ENCODE measurements at regions not wholly inside any gene's neighbourhood (a gene's known extent, or its start where the extent isn't known, plus 50 kb on each side); places are given as distances from the start of the nearest gene placed in this dataset.

GRCh38 chr6:98333273-98333672 is 501.1 kb upstream of the POU3F2 start:
- H3K4me1 ChIP-seq (ENCODE audit: control insufficient read depth in 2 of 2, insufficient read depth in 2 of 2, low read length in 2 of 2): no peaks in the 10 kb centered on the region
- H3K27me3 ChIP-seq (ENCODE audit: control insufficient read depth in 2 of 2, insufficient read depth in 2 of 2, low read length in 2 of 2): no peaks in the 10 kb centered on the region
- H3K36me3 ChIP-seq (ENCODE audit: control insufficient read depth in 2 of 3, insufficient read depth in 3 of 3, low read length in 3 of 3): no peaks in the 10 kb centered on the region
- Mint-ChIP-seq H3K27ac (no peak overlapping the region), H3K36me3 (no peaks in the 10 kb centered on the region), H3K27me3 (no peaks in the 10 kb centered on the region), H3K9me3 (peaks cover 0 to 4% (median 2%) of the 10 kb centered on the region in 11 donors), H3K4me3 (no peak overlapping the region), H3K4me1 (no peaks in the 10 kb centered on the region)
- ATAC-seq (no peak), DNase-seq (no peak)
- H3K4me3 ChIP-seq (ENCODE audit: low read length): no peak overlapping the region
- ChIA-PET CTCF (no interaction called here), POLR2A (no interaction called here)
- H3K9me3 ChIP-seq (ENCODE audit: control insufficient read depth in 2 of 3, low read length in 3 of 3): no peaks in the 10 kb centered on the region
- H3K27ac ChIP-seq (ENCODE audit: low read depth, low read length): no peak overlapping the region
- intact Hi-C loops (cut with micrococcal nuclease): no loop called here

DNA sequence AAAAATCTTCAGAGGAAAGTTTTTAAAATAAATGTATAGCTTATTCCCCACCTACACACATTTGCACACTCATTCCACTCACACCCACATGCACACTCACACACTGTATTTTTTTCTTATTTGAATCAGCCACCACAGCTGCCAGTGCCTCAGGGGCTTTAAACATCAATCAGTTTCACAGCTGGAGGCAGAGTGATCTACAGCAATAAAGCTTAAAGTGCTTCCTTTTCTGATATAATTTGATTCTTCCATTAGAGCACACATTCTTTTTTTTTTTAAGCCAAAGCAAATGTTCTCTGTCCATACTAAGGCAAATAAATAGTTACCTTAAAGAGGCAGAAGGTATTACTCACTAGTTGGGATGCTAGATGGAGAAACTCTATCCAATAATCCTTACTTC is 498.8 kb upstream of the POU3F2 start:
- Mint-ChIP-seq H3K36me3 (no peaks in the 10 kb centered on the region), H3K9me3 (peaks cover 0 to 7% (median 0%) of the 10 kb centered on the region in 11 donors), H3K4me3 (no peak overlapping the region), H3K27ac (no peak overlapping the region), H3K4me1 (no peaks in the 10 kb centered on the region), H3K27me3 (no peaks in the 10 kb centered on the region)
- no peak overlapping the region for H3K27ac ChIP-seq (ENCODE audit: low read depth, low read length)
- intact Hi-C loops (cut with micrococcal nuclease): no loop called here
- ATAC-seq (no peak), DNase-seq (no peak)
- POLR2A ChIA-PET: no interaction called here
- H3K9me3 ChIP-seq (ENCODE audit: control insufficient read depth in 2 of 3, low read length in 3 of 3): no peaks in the 10 kb centered on the region
- CTCF ChIA-PET: no interaction called here
- H3K36me3 ChIP-seq (ENCODE audit: control insufficient read depth in 2 of 3, insufficient read depth in 3 of 3, low read length in 3 of 3): no peaks in the 10 kb centered on the region
- no peaks in the 10 kb centered on the region for H3K27me3 ChIP-seq (ENCODE audit: control insufficient read depth in 2 of 2, insufficient read depth in 2 of 2, low read length in 2 of 2)
- H3K4me1 ChIP-seq (ENCODE audit: control insufficient read depth in 2 of 2, insufficient read depth in 2 of 2, low read length in 2 of 2): no peaks in the 10 kb centered on the region
- no peak overlapping the region for H3K4me3 ChIP-seq (ENCODE audit: low read length)

- ChIA-PET POLR2A (no interaction called here), CTCF (no interaction called here)
- Histone ChIP-seq H3K27ac (ENCODE audit: low read depth, low read length) (no peak overlapping the region), H3K36me3 (ENCODE audit: control insufficient read depth in 2 of 3, insufficient read depth in 3 of 3, low read length in 3 of 3) (no peaks in the 10 kb centered on the region), H3K27me3 (ENCODE audit: control insufficient read depth in 2 of 2, insufficient read depth in 2 of 2, low read length in 2 of 2) (no peaks in the 10 kb centered on the region), H3K9me3 (ENCODE audit: control insufficient read depth in 2 of 3, low read length in 3 of 3) (no peaks in the 10 kb centered on the region), H3K4me1 (ENCODE audit: control insufficient read depth in 2 of 2, insufficient read depth in 2 of 2, low read length in 2 of 2) (no peaks in the 10 kb centered on the region), H3K4me3 (ENCODE audit: low read length) (no peak overlapping the region)
- H3K4me3 Mint-ChIP-seq: no peak overlapping the region
- no peak for DNase-seq
- no peaks in the 10 kb centered on the region for H3K36me3 Mint-ChIP-seq
- H3K9me3 Mint-ChIP-seq: peaks cover 0 to 7% (median 0%) of the 10 kb centered on the region in 11 donors
- ATAC-seq: no peak
- intact Hi-C loops (cut with micrococcal nuclease): no loop called here
- no peak overlapping the region for H3K27ac Mint-ChIP-seq
- no peaks in the 10 kb centered on the region for H3K4me1 Mint-ChIP-seq
- H3K27me3 Mint-ChIP-seq: no peaks in the 10 kb centered on the region
Observed at GRCh38 chr6:98339506-98339905, 494.9 kb upstream of the POU3F2 start.

DNA sequence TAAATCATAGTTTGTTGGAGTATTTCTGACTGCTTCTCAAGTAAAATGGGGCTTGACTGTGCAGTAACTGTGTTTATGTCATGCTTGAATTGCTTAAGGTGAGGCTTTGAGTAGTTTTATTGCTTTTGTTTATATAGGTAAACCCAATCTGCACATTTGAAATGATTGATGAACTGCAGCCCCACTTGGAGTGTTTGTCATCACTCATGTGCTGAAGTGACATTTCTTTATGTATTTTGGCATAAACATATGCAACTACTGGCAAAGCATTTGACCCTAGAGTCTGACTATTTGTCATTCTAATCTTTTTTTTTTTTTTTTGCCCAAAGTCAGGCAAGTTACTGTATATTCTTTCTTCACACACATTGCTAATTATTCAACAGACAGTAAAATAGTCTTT is 491.4 kb upstream of the POU3F2 start:
- ATAC-seq: no peak
- H3K4me3 ChIP-seq (ENCODE audit: low read length): no peak overlapping the region
- no peak for DNase-seq
- Mint-ChIP-seq H3K4me1 (no peaks in the 10 kb centered on the region), H3K36me3 (no peaks in the 10 kb centered on the region), H3K27ac (no peak overlapping the region), H3K27me3 (no peaks in the 10 kb centered on the region), H3K9me3 (peaks cover 0 to 6% (median 0%) of the 10 kb centered on the region in 11 donors), H3K4me3 (no peak overlapping the region)
- no peaks in the 10 kb centered on the region for H3K27me3 ChIP-seq (ENCODE audit: control insufficient read depth in 2 of 2, insufficient read depth in 2 of 2, low read length in 2 of 2)
- no peaks in the 10 kb centered on the region for H3K36me3 ChIP-seq (ENCODE audit: control insufficient read depth in 2 of 3, insufficient read depth in 3 of 3, low read length in 3 of 3)
- H3K9me3 ChIP-seq (ENCODE audit: control insufficient read depth in 2 of 3, low read length in 3 of 3): no peaks in the 10 kb centered on the region
- no peaks in the 10 kb centered on the region for H3K4me1 ChIP-seq (ENCODE audit: control insufficient read depth in 2 of 2, insufficient read depth in 2 of 2, low read length in 2 of 2)
- intact Hi-C loops (cut with micrococcal nuclease): no loop called here
- H3K27ac ChIP-seq (ENCODE audit: low read depth, low read length): no peak overlapping the region
- POLR2A ChIA-PET: no interaction called here
- CTCF ChIA-PET: no interaction called here

DNA sequence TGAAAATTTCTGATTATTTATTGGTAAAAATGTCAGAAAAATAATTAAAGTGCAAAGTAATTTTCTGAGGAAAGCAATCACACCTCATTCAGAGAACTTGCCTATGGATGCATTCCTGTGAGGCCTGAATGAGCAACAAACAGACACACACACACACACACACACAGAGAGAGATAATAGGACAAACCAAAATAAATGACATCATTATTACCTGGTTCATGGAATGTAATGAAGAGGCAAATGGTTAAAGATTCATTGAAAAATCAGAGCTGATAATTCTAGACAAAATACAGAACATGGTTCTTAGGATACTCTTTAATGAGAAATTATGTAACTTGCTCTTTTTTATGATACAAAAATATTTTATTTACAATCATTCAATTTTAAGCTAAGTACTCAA is 490.6 kb upstream of the POU3F2 start:
- intact Hi-C loops (cut with micrococcal nuclease): no loop called here

GRCh38 chr6:98352348-98352747 is 482.0 kb upstream of the POU3F2 start:
- Mint-ChIP-seq H3K4me3 (no peak overlapping the region), H3K27me3 (no peaks in the 10 kb centered on the region), H3K4me1 (no peaks in the 10 kb centered on the region), H3K36me3 (no peaks in the 10 kb centered on the region), H3K9me3 (peaks cover 0 to 10% (median 0%) of the 10 kb centered on the region in 11 donors), H3K27ac (no peak overlapping the region)
- intact Hi-C loops (cut with micrococcal nuclease): no loop called here
- DNase-seq: no peak
- no peak overlapping the region for H3K27ac ChIP-seq (ENCODE audit: low read depth, low read length)
- no peaks in the 10 kb centered on the region for H3K27me3 ChIP-seq (ENCODE audit: control insufficient read depth in 2 of 2, insufficient read depth in 2 of 2, low read length in 2 of 2)
- no peaks in the 10 kb centered on the region for H3K4me1 ChIP-seq (ENCODE audit: control insufficient read depth in 2 of 2, insufficient read depth in 2 of 2, low read length in 2 of 2)
- ChIA-PET CTCF (no interaction called here), POLR2A (no interaction called here)
- H3K4me3 ChIP-seq (ENCODE audit: low read length): no peak overlapping the region
- no peak for ATAC-seq
- no peaks in the 10 kb centered on the region for H3K36me3 ChIP-seq (ENCODE audit: control insufficient read depth in 2 of 3, insufficient read depth in 3 of 3, low read length in 3 of 3)
- no peaks in the 10 kb centered on the region for H3K9me3 ChIP-seq (ENCODE audit: control insufficient read depth in 2 of 3, low read length in 3 of 3)

More for the DNA sequence above, 490.6 kb upstream of the POU3F2 start:
- no peak overlapping the region for H3K4me3 Mint-ChIP-seq
- no peak overlapping the region for H3K27ac ChIP-seq (ENCODE audit: low read depth, low read length)
- no peaks in the 10 kb centered on the region for H3K36me3 Mint-ChIP-seq
- H3K27me3 Mint-ChIP-seq: no peaks in the 10 kb centered on the region
- H3K27ac Mint-ChIP-seq: no peak overlapping the region
- no peaks in the 10 kb centered on the region for H3K4me1 Mint-ChIP-seq
- no peak overlapping the region for H3K4me3 ChIP-seq (ENCODE audit: low read length)
- no peaks in the 10 kb centered on the region for H3K27me3 ChIP-seq (ENCODE audit: control insufficient read depth in 2 of 2, insufficient read depth in 2 of 2, low read length in 2 of 2)
- peaks cover 0 to 5% (median 0%) of the 10 kb centered on the region in 11 donors for H3K9me3 Mint-ChIP-seq
- ChIA-PET CTCF (no interaction called here), POLR2A (no interaction called here)
- no peaks in the 10 kb centered on the region for H3K4me1 ChIP-seq (ENCODE audit: control insufficient read depth in 2 of 2, insufficient read depth in 2 of 2, low read length in 2 of 2)
- no peaks in the 10 kb centered on the region for H3K36me3 ChIP-seq (ENCODE audit: control insufficient read depth in 2 of 3, insufficient read depth in 3 of 3, low read length in 3 of 3)
- H3K9me3 ChIP-seq (ENCODE audit: control insufficient read depth in 2 of 3, low read length in 3 of 3): no peaks in the 10 kb centered on the region
- ATAC-seq (no peak), DNase-seq (no peak)

- H3K27ac ChIP-seq (ENCODE audit: low read depth, low read length): no peak overlapping the region
- Mint-ChIP-seq H3K27ac (no peak overlapping the region), H3K36me3 (no peaks in the 10 kb centered on the region), H3K27me3 (no peaks in the 10 kb centered on the region), H3K9me3 (peaks cover 0 to 4% (median 0%) of the 10 kb centered on the region in 11 donors), H3K4me3 (no peak overlapping the region), H3K4me1 (no peaks in the 10 kb centered on the region)
- H3K36me3 ChIP-seq (ENCODE audit: control insufficient read depth in 2 of 3, insufficient read depth in 3 of 3, low read length in 3 of 3): no peaks in the 10 kb centered on the region
- H3K27me3 ChIP-seq (ENCODE audit: control insufficient read depth in 2 of 2, insufficient read depth in 2 of 2, low read length in 2 of 2): no peaks in the 10 kb centered on the region
- CTCF ChIA-PET: no interaction called here
- intact Hi-C loops (cut with micrococcal nuclease): no loop called here
- no peaks in the 10 kb centered on the region for H3K9me3 ChIP-seq (ENCODE audit: control insufficient read depth in 2 of 3, low read length in 3 of 3)
- H3K4me1 ChIP-seq (ENCODE audit: control insufficient read depth in 2 of 2, insufficient read depth in 2 of 2, low read length in 2 of 2): no peaks in the 10 kb centered on the region
- POLR2A ChIA-PET: no interaction called here
- no peak overlapping the region for H3K4me3 ChIP-seq (ENCODE audit: low read length)
- no peak for DNase-seq
- ATAC-seq: no peak
Observed at GRCh38 chr6:98358173-98358572, 476.2 kb upstream of the POU3F2 start.
